ENCODE measurements at regions not wholly inside any gene's neighbourhood (a gene's known extent, or its start where the extent isn't known, plus 50 kb on each side); places are given as distances from the start of the nearest gene placed in this dataset.

DNA sequence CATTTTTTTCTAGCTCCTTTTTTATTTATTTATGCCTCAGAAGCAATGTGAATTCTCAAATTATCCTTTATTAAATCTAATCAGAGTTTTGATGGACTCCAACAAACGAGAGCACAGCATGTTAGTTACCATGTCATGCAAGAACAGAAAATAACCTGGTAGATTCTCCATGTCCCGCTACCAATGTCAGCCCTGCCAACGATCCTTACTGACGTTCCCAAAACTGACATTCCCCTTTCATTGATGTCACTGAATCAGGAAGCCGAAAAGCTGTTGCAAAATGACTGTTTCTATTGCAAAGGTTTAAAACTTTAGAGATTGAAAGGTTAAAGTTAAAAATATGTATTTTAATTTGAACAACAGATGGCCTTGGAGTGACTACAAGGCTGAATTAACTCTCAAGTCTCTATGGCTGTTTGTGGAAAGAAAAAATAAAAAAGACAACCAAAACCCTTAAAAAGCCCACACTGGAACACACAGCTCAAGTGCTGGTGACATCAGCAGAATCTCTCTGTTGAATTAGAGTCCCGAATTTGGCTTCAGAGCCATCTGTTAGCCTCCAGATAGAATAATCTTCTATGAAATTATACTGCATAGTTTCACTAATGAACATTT is 96.8 kb downstream of the BDNF start:
- Histone ChIP-seq H4K20me1 (ENCODE audit: insufficient read depth) (no peaks in the 10 kb centered on the region), H3K79me2 (ENCODE audit: insufficient read depth) (no peaks in the 10 kb centered on the region), H3K27me3 (ENCODE audit: insufficient read depth) (no peaks in the 10 kb centered on the region), H3K4me3 (ENCODE audit: low read depth in 2 of 2, low read length in 1 of 2) (no peak overlapping the region), H3F3A (replicated peaks; ENCODE audit: insufficient read depth) (no peaks in the 10 kb centered on the region), H3K27ac (ENCODE audit: low read depth in 2 of 2, low read length in 1 of 2) (no peak overlapping the region), H3K9ac (no peak overlapping the region), H3K4me2 (no peak overlapping the region), H3K9me3 (no peaks in the 10 kb centered on the region), H2AFZ (ENCODE audit: low read depth) (no peak overlapping the region), H3K9me2 (no peaks in the 10 kb centered on the region), H3K36me3 (replicated peaks in 1 of 2; ENCODE audit: control insufficient read depth in 1 of 2, insufficient read depth in 2 of 2, low read length in 1 of 2) (no peaks in the 10 kb centered on the region), H3K4me1 (ENCODE audit: control insufficient read depth in 1 of 2, insufficient read depth in 2 of 2, low read depth in 1 of 2, low read length in 1 of 2) (no peaks in the 10 kb centered on the region; a peak in 1 of 4 replicates)
- no peak for TF ChIP-seq NRF1 (IDR thresholded peaks at IDR 0.05; ENCODE audit: low read depth, low read length)
- no peak for TF ChIP-seq MAX (IDR thresholded peaks at IDR 0.05; ENCODE audit: low read depth)
- no peak for TF ChIP-seq CHD2 (IDR thresholded peaks at IDR 0.05; ENCODE audit: low read length, partially characterized antibody)
- no peak for TF ChIP-seq MXI1 (IDR thresholded peaks at IDR 0.05; ENCODE audit: low read depth, low read length)
- TF ChIP-seq CTCF (IDR thresholded peaks at IDR 0.05): no peak
- no peak for TF ChIP-seq RFX5 (IDR thresholded peaks at IDR 0.05; ENCODE audit: low read length)
- TF ChIP-seq FOSL2 (IDR thresholded peaks at IDR 0.05; ENCODE audit: borderline replicate concordance, low read depth): no peak
- no peak for TF ChIP-seq RAD21 (IDR thresholded peaks at IDR 0.05; ENCODE audit: low read length)
- TF ChIP-seq GABPA (IDR thresholded peaks at IDR 0.05; ENCODE audit: low read depth): no peak
- TF ChIP-seq, protein P1, sequence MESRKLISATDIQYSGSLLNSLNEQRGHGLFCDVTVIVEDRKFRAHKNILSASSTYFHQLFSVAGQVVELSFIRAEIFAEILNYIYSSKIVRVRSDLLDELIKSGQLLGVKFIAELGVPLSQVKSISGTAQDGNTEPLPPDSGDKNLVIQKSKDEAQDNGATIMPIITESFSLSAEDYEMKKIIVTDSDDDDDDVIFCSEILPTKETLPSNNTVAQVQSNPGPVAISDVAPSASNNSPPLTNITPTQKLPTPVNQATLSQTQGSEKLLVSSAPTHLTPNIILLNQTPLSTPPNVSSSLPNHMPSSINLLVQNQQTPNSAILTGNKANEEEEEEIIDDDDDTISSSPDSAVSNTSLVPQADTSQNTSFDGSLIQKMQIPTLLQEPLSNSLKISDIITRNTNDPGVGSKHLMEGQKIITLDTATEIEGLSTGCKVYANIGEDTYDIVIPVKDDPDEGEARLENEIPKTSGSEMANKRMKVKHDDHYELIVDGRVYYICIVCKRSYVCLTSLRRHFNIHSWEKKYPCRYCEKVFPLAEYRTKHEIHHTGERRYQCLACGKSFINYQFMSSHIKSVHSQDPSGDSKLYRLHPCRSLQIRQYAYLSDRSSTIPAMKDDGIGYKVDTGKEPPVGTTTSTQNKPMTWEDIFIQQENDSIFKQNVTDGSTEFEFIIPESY (IDR thresholded peaks at IDR 0.05; ENCODE audit: borderline replicate concordance, low read depth): no peak
- TF ChIP-seq RXRA (IDR thresholded peaks at IDR 0.05; ENCODE audit: borderline replicate concordance, low read depth): no peak
- TF ChIP-seq TCF12 (IDR thresholded peaks at IDR 0.05): no peak
- TF ChIP-seq MEF2A (IDR thresholded peaks at IDR 0.05; ENCODE audit: borderline replicate concordance, low read depth): no peak
- TF ChIP-seq EP300 (IDR thresholded peaks at IDR 0.05; ENCODE audit: borderline replicate concordance in 1 of 2, low read depth in 1 of 2, low read length in 1 of 2): no peak
- POLR2A ChIA-PET: no interaction called here
- DNase-seq: no peak
- CTCF ChIA-PET: interaction anchor here (1.0 kb wide), 1 partner anchor 19 kb away, joined by 3 read pairs; no protein-coding TSS in a partner anchor
- WGBS (ENCODE audit: low lambda C conversion rate): 58% methylated on average over 6 of the region's 6 CpGs

- no peaks in the 10 kb centered on the region; a peak in 1 of 4 replicates for H3K4me1 ChIP-seq (ENCODE audit: control insufficient read depth in 1 of 2, insufficient read depth in 2 of 2, low read depth in 1 of 2, low read length in 1 of 2)
- no peaks in the 10 kb centered on the region for H3K79me2 ChIP-seq (ENCODE audit: insufficient read depth)
- H3K9ac ChIP-seq: no peak overlapping the region
- no peaks in the 10 kb centered on the region for H3K36me3 ChIP-seq (replicated peaks in 1 of 2; ENCODE audit: control insufficient read depth in 1 of 2, insufficient read depth in 2 of 2, low read length in 1 of 2)
- no peak overlapping the region for H2AFZ ChIP-seq (ENCODE audit: low read depth)
- H3K27ac ChIP-seq (ENCODE audit: low read depth in 2 of 2, low read length in 1 of 2): no peak overlapping the region
- TF ChIP-seq SIN3A (IDR thresholded peaks at IDR 0.05; ENCODE audit: borderline replicate concordance, low read depth, low read length) (no peak), RFX5 (IDR thresholded peaks at IDR 0.05; ENCODE audit: low read length) (no peak), POLR2AphosphoS5 (IDR thresholded peaks at IDR 0.05; ENCODE audit: low read depth, low read length) (no peak), NFIC (IDR thresholded peaks at IDR 0.05; ENCODE audit: borderline replicate concordance) (no peak), CTCF (IDR thresholded peaks at IDR 0.05) (no peak), TCF12 (IDR thresholded peaks at IDR 0.05) (no peak), RAD21 (IDR thresholded peaks at IDR 0.05; ENCODE audit: low read length) (no peak), USF1 (IDR thresholded peaks at IDR 0.05; ENCODE audit: borderline replicate concordance, low read depth) (no peak)
- no peaks in the 10 kb centered on the region for H3F3A ChIP-seq (replicated peaks; ENCODE audit: insufficient read depth)
- no peaks in the 10 kb centered on the region for H3K27me3 ChIP-seq (ENCODE audit: insufficient read depth)
- no peaks in the 10 kb centered on the region for H3K9me3 ChIP-seq
- ChIA-PET CTCF (interaction anchor here (1.3 kb wide), 1 partner anchor 42 kb away, joined by 3 read pairs; no protein-coding TSS in a partner anchor), POLR2A (no interaction called here)
- H3K4me3 ChIP-seq (ENCODE audit: low read depth in 2 of 2, low read length in 1 of 2): no peak overlapping the region
- H3K9me2 ChIP-seq: no peaks in the 10 kb centered on the region
- WGBS (ENCODE audit: low lambda C conversion rate): 65% methylated on average over 3 of the region's 3 CpGs
- no peak overlapping the region for H3K4me2 ChIP-seq
- DNase-seq: no peak
- H4K20me1 ChIP-seq (ENCODE audit: insufficient read depth): no peaks in the 10 kb centered on the region
Measured at GRCh38 chr11:27600656-27601055, 94.1 kb upstream of the LIN7C start.

Measured in SK-N-SH (cell line).